Endodermal cell (in vitro differentiated cells): ENCODE measurements at regions not wholly inside any gene's neighbourhood (a gene's known extent, or its start where the extent isn't known, plus 50 kb on each side); places are given as distances from the start of the nearest gene placed in this dataset.
A peak's percentile ranks its signal among the peaks of the same experiment; 100 is the strongest.

ENCODE experiments used
- DNase-seq: peaks from one replicate; pipeline ENCODE4 v3.0.0-alpha.2; 2017
- H3K27ac ChIP-seq: 2 replicates; pipeline ENCODE4 v1.5.1; 2013; ENCODE audit warnings: mild to moderate bottlenecking, low read depth, low read length, moderate library complexity
- H3K27me3 ChIP-seq: 2 replicates; pipeline ENCODE4 v1.6.1; 2013; ENCODE audit warnings: mild to moderate bottlenecking, low read length, moderate library complexity; ENCODE audit not compliant: insufficient read depth, control insufficient read depth, poor library complexity, severe bottlenecking
- H3K36me3 ChIP-seq: 2 replicates; pipeline ENCODE4 v1.7.0; 2013; ENCODE audit warnings: mild to moderate bottlenecking, low read length, moderate library complexity; ENCODE audit not compliant: control insufficient read depth, insufficient read depth
- H3K4me1 ChIP-seq: one replicate; pipeline ENCODE4 v1.7.0; 2013; ENCODE audit warnings: low read length; ENCODE audit not compliant: control insufficient read depth, insufficient read depth
- H3K4me3 ChIP-seq: 2 replicates; pipeline ENCODE4 v1.5.1; 2013; ENCODE audit warnings: mild to moderate bottlenecking, low read length, moderate library complexity
- H3K9ac ChIP-seq: 2 replicates; pipeline ENCODE4 v1.6.1; 2013; ENCODE audit warnings: mild to moderate bottlenecking, low read length, moderate library complexity; ENCODE audit not compliant: poor library complexity, severe bottlenecking; ENCODE audit errors: extremely low read depth
- H3K9me3 ChIP-seq: 2 replicates; pipeline ENCODE4 v1.6.1; 2013; ENCODE audit warnings: mild to moderate bottlenecking, low read length, moderate library complexity; ENCODE audit not compliant: control insufficient read depth
- H3K27ac Mint-ChIP-seq: 2 replicates; pipeline ENCODE4 v1.8.0; 2020; ENCODE audit warnings: mixed read lengths
- H3K27me3 Mint-ChIP-seq: 2 replicates; pipeline ENCODE4 v1.8.0; 2021; ENCODE audit warnings: mild to moderate bottlenecking, mixed read lengths; ENCODE audit not compliant: insufficient read depth
- H3K36me3 Mint-ChIP-seq: 2 replicates; pipeline ENCODE4 v1.8.0; 2020; ENCODE audit warnings: low read depth, mixed read lengths
- H3K4me1 Mint-ChIP-seq: 2 replicates; pipeline ENCODE4 v1.8.0; 2020; ENCODE audit warnings: mixed read lengths
- H3K4me3 Mint-ChIP-seq: 2 replicates; pipeline ENCODE4 v1.8.0; 2020; ENCODE audit warnings: mild to moderate bottlenecking, moderate library complexity, mixed read lengths
- H3K9me3 Mint-ChIP-seq: 2 replicates; pipeline ENCODE4 v1.8.0; 2020; ENCODE audit warnings: mild to moderate bottlenecking, mixed read lengths
- CTCF ChIP-seq: fragments of 200-600 bp; sonication (generic); conservative IDR thresholded peaks from 2 replicates; pipeline ENCODE4 v1.5.0; 2021; ENCODE audit warnings: antibody characterized with exemption, mild to moderate bottlenecking
- WGBS, 2 experiments: methylation state at CpG; one replicate each; pipeline versions ENCODE4 v1.1.5 to v1.1.7; 2013; ENCODE audit warnings: missing lambda C conversion rate in 2 of 2, mixed read lengths in 1 of 2; ENCODE audit not compliant: insufficient coverage in 1 of 2, insufficient read length in 1 of 2; 5-methylcytosine and 5-hydroxymethylcytosine counted together

GRCh38 chr14:24721775-24722174 is 87.8 kb upstream of the GZMB start:
- TF ChIP-seq CTCF, result peak; percentile 23
- Mint-ChIP-seq H3K4me3 (no peak overlapping the region), H3K27ac (no peak overlapping the region), H3K9me3 (no peaks in the 10 kb centered on the region), H3K4me1 (no peaks in the 10 kb centered on the region), H3K27me3 (no peaks in the 10 kb centered on the region), H3K36me3 (no peaks in the 10 kb centered on the region)
- H3K4me1 ChIP-seq, result no peaks in the 10 kb centered on the region
- no peak overlapping the region for H3K27ac ChIP-seq
- H3K9me3 ChIP-seq, result no peaks in the 10 kb centered on the region
- WGBS, 2 experiments, result 73 to 76% methylated on average over 1 to 3 of the region's 3 CpGs
- no peak for DNase-seq
- no peaks in the 10 kb centered on the region for H3K27me3 ChIP-seq
- H3K4me3 ChIP-seq, result no peak overlapping the region
- H3K36me3 ChIP-seq, result no peaks in the 10 kb centered on the region
- H3K9ac ChIP-seq, result no peak overlapping the region

GRCh38 chr14:24715239-24715638 is 81.2 kb upstream of the GZMB start:
- no peaks in the 10 kb centered on the region for H3K27me3 Mint-ChIP-seq

GRCh38 chr14:24713404-24713803 is 79.4 kb upstream of the GZMB start:
- H3K27ac Mint-ChIP-seq, result no peak overlapping the region
- no peaks in the 10 kb centered on the region for H3K9me3 Mint-ChIP-seq

More at GRCh38 chr14:24715239-24715638, 81.2 kb upstream of the GZMB start:
- H3K4me1 Mint-ChIP-seq, result peaks cover 1% of the 10 kb centered on the region
- Histone ChIP-seq H3K9ac (no peak overlapping the region), H3K4me3 (no peak overlapping the region), H3K27ac (no peak overlapping the region), H3K4me1 (no peaks in the 10 kb centered on the region), H3K27me3 (no peaks in the 10 kb centered on the region), H3K9me3 (no peaks in the 10 kb centered on the region), H3K36me3 (no peaks in the 10 kb centered on the region)
- no peak overlapping the region for H3K4me3 Mint-ChIP-seq
- WGBS, 2 experiments, result 93 to 95% methylated on average over 2 of the region's 2 CpGs
- H3K27ac Mint-ChIP-seq, result no peak overlapping the region
- no peaks in the 10 kb centered on the region for H3K9me3 Mint-ChIP-seq
- DNase-seq, result no peak
- no peak for TF ChIP-seq CTCF
- H3K36me3 Mint-ChIP-seq, result no peaks in the 10 kb centered on the region

More at GRCh38 chr14:24713404-24713803, 79.4 kb upstream of the GZMB start:
- Mint-ChIP-seq H3K4me1 (peaks cover 1% of the 10 kb centered on the region), H3K27me3 (no peaks in the 10 kb centered on the region), H3K36me3 (no peaks in the 10 kb centered on the region), H3K4me3 (no peak overlapping the region)
- Histone ChIP-seq H3K4me1 (no peaks in the 10 kb centered on the region), H3K9me3 (no peaks in the 10 kb centered on the region), H3K36me3 (no peaks in the 10 kb centered on the region), H3K9ac (no peak overlapping the region), H3K4me3 (no peak overlapping the region), H3K27me3 (no peaks in the 10 kb centered on the region), H3K27ac (no peak overlapping the region)
- peak; percentile 35 for DNase-seq
- TF ChIP-seq CTCF, result no peak
- WGBS, 2 experiments, result 91 to 93% methylated on average over 3 to 4 of the region's 4 CpGs
